ENCODE measurements at regions not wholly inside any gene's neighbourhood (a gene's known extent, or its start where the extent isn't known, plus 50 kb on each side); places are given as distances from the start of the nearest gene placed in this dataset.

DNA sequence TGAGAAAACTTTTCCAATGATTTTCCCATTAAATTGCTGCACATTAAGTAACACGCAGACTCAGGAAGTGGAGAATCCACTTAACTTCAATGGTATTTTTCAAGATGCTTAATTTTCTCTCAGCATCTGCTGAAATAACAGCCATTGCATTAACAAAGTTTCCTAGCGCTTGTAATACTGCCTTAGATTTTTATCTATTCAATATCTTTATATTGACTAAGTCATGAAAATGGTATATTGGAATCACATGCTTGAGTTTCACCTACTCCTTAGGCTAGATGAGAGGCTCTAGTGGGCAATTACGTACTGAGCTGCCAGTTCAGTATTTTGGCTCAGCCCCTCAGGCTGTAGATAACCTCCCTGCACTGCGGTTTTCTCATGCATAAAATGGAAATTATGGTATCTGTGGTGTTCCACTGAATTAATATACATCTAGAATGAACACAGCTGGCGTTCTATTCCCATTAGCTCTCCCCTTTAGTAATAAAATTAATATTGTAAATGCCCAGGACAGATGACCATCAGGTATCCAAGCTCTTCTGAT is 112.9 kb downstream of the MTX3 start:
- no peaks in the 10 kb centered on the region for H3K36me3 ChIP-seq
- H3K4me1 ChIP-seq (ENCODE audit: control insufficient read depth in 1 of 2, low read depth in 2 of 2), result no peaks in the 10 kb centered on the region
- H3K27ac ChIP-seq, result no peak overlapping the region
- ATAC-seq (ENCODE audit: insufficient number of reproducible peaks, low FRiP score, low read depth), result no peak
- no peaks in the 10 kb centered on the region for H3K9me3 ChIP-seq
- H3K27me3 ChIP-seq (replicated peaks; ENCODE audit: insufficient read depth), result no peaks in the 10 kb centered on the region
- TF ChIP-seq, protein P1, sequence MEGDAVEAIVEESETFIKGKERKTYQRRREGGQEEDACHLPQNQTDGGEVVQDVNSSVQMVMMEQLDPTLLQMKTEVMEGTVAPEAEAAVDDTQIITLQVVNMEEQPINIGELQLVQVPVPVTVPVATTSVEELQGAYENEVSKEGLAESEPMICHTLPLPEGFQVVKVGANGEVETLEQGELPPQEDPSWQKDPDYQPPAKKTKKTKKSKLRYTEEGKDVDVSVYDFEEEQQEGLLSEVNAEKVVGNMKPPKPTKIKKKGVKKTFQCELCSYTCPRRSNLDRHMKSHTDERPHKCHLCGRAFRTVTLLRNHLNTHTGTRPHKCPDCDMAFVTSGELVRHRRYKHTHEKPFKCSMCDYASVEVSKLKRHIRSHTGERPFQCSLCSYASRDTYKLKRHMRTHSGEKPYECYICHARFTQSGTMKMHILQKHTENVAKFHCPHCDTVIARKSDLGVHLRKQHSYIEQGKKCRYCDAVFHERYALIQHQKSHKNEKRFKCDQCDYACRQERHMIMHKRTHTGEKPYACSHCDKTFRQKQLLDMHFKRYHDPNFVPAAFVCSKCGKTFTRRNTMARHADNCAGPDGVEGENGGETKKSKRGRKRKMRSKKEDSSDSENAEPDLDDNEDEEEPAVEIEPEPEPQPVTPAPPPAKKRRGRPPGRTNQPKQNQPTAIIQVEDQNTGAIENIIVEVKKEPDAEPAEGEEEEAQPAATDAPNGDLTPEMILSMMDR (IDR thresholded peaks at IDR 0.05), result no peak
- no peak for DNase-seq (ENCODE audit: low spot score)
- no peak overlapping the region for H3K4me3 ChIP-seq

DNA sequence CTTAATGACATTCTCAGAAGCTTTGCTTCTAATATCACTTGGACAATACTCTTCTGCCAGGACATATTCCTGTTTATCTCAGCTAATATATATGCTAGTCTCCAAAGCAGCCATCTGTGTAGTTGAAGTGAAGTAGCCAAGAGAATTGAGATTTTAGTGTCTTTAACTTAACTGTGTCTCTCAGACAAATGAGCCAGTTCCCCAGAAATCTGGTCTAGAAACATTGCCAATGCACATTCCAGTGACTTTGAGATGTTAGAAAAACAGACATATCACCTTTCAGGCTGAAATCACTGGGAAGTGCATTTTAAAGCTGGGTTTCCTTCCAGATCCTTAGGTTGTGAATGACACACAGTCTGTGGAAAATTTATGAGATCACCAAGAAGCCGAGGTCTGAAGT is 114.6 kb downstream of the MTX3 start:
- Histone ChIP-seq H3K9me3 (no peaks in the 10 kb centered on the region), H3K4me1 (ENCODE audit: control insufficient read depth in 1 of 2, low read depth in 2 of 2) (no peaks in the 10 kb centered on the region), H3K27me3 (replicated peaks; ENCODE audit: insufficient read depth) (no peaks in the 10 kb centered on the region), H3K27ac (no peak overlapping the region), H3K4me3 (no peak overlapping the region), H3K36me3 (no peaks in the 10 kb centered on the region)
- DNase-seq (ENCODE audit: low spot score) (no peak), ATAC-seq (ENCODE audit: insufficient number of reproducible peaks, low FRiP score, low read depth) (no peak)
- TF ChIP-seq, protein P1 (IDR thresholded peaks at IDR 0.05), result no peak

DNA sequence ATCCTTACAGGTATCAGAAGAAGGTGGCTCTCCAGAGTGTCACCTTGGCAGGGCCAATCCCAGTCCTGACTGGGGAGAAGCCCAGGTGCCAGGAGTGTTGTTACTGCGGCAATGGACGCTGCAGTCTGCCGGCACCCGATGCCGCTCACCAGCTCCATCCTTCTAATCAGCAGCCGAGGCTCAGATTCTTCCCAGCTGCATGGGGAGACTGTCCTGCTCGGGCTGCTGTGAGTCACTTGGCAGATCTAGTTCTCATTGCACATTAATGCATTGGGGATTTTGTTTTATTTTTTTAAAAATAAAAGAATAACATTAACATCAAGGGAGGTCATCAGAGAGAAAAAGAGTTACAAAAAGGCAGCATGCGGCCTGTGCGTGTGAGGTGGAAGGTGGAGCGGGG is 115.8 kb downstream of the MTX3 start:
- no peak for DNase-seq (ENCODE audit: low spot score)
- Histone ChIP-seq H3K27me3 (replicated peaks; ENCODE audit: insufficient read depth) (no peaks in the 10 kb centered on the region), H3K9me3 (no peaks in the 10 kb centered on the region), H3K36me3 (no peaks in the 10 kb centered on the region), H3K27ac (no peak overlapping the region), H3K4me1 (ENCODE audit: control insufficient read depth in 1 of 2, low read depth in 2 of 2) (no peaks in the 10 kb centered on the region), H3K4me3 (no peak overlapping the region)
- no peak for ATAC-seq (ENCODE audit: insufficient number of reproducible peaks, low FRiP score, low read depth)
- TF ChIP-seq, protein P1 (IDR thresholded peaks at IDR 0.05), result no peak

DNA sequence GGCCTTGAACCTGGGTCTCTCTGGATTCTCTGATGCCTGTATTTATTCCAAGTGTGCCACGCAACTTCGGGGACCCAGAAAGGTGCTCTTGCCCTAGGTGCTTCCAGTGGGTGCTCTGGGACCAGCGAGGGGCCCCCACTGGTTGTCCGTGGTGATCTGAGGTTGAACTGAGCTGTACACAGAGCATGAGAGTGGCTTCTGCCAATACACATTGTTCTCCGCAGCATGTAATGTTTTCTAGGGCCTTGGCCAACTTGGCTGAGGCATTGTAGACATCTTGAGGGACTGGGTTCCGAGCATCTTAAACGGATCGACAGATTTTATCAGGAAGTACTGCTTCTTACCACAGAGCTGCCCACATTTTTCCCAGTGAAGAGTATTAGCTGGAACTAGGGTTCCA is 117.9 kb downstream of the MTX3 start:
- TF ChIP-seq, protein P1 (IDR thresholded peaks at IDR 0.05), result no peak
- H3K9me3 ChIP-seq, result no peaks in the 10 kb centered on the region
- H3K4me1 ChIP-seq (ENCODE audit: control insufficient read depth in 1 of 2, low read depth in 2 of 2), result no peaks in the 10 kb centered on the region
- no peak for ATAC-seq (ENCODE audit: insufficient number of reproducible peaks, low FRiP score, low read depth)
- no peak for DNase-seq (ENCODE audit: low spot score)
- H3K4me3 ChIP-seq, result no peak overlapping the region
- no peak overlapping the region for H3K27ac ChIP-seq
- H3K36me3 ChIP-seq, result no peaks in the 10 kb centered on the region
- H3K27me3 ChIP-seq (replicated peaks; ENCODE audit: insufficient read depth), result no peaks in the 10 kb centered on the region

DNA sequence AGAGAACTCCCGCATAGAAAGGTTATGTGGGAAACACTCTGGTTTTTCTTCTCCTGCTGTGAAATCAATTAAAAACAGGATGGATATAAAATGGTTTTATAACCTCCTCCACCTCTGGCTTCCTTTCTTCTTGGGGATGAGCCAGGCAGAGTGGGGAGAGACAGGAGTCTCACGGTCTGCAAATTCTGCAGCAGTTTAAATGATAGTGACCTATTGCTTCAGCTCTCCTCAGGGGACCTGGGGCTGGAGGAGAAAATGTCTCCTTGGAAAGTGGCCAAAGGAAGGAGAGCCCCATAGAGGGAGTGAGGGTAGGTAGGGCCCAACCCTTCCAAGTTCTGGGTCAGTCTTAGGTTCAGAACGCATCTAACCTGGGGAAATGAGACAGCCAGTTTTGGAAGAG is 118.8 kb downstream of the MTX3 start:
- DNase-seq (ENCODE audit: low spot score) (no peak), ATAC-seq (ENCODE audit: insufficient number of reproducible peaks, low FRiP score, low read depth) (no peak)

More for the DNA sequence above, 118.8 kb downstream of the MTX3 start:
- H3K27me3 ChIP-seq (replicated peaks; ENCODE audit: insufficient read depth), result no peaks in the 10 kb centered on the region
- H3K27ac ChIP-seq, result no peak overlapping the region
- no peaks in the 10 kb centered on the region for H3K36me3 ChIP-seq
- H3K4me3 ChIP-seq, result no peak overlapping the region
- H3K4me1 ChIP-seq (ENCODE audit: control insufficient read depth in 1 of 2, low read depth in 2 of 2), result no peaks in the 10 kb centered on the region
- H3K9me3 ChIP-seq, result no peaks in the 10 kb centered on the region
- TF ChIP-seq, protein P1 (IDR thresholded peaks at IDR 0.05), result no peak

All from thoracic aorta (tissue), 2 donors.